ENCODE measurements at regions not wholly inside any gene's neighbourhood (a gene's known extent, or its start where the extent isn't known, plus 50 kb on each side); places are given as distances from the start of the nearest gene placed in this dataset.

- no peak overlapping the region for H3K4me3 ChIP-seq (replicated peaks; ENCODE audit: insufficient read depth, low read length)
- no peak overlapping the region for H3K27ac ChIP-seq (replicated peaks)
- no peak for TF ChIP-seq SPI1 (IDR thresholded peaks at IDR 0.05; ENCODE audit: borderline replicate concordance, low read depth)
- no peak for TF ChIP-seq REST (IDR thresholded peaks at IDR 0.05; ENCODE audit: insufficient replicate concordance, low read depth)
- no peak for TF ChIP-seq POLR2AphosphoS5 (IDR thresholded peaks at IDR 0.05; ENCODE audit: low read depth)
- TF ChIP-seq GABPA (IDR thresholded peaks at IDR 0.05; ENCODE audit: low read depth), result no peak
- TF ChIP-seq CTCF (IDR thresholded peaks at IDR 0.05; ENCODE audit: insufficient read depth, low read length), result no peak
- DNase-seq (ENCODE audit: low read depth in 1 of 2, low spot score in 1 of 2), result no peak
- H3K27me3 ChIP-seq (ENCODE audit: insufficient read depth, poor library complexity, severe bottlenecking), result peaks cover 21% of the 10 kb centered on the region
Observed at GRCh38 chr1:94323311-94324177, 86.2 kb upstream of the ARHGAP29 start.

GRCh38 chr1:94322696-94323095 lies 85.3 kb upstream of the ARHGAP29 start:
- H3K27me3 ChIP-seq (ENCODE audit: insufficient read depth, poor library complexity, severe bottlenecking), result peaks cover 15% of the 10 kb centered on the region
- H3K27ac ChIP-seq (replicated peaks), result no peak overlapping the region
- no peak overlapping the region for H3K4me3 ChIP-seq (replicated peaks; ENCODE audit: insufficient read depth, low read length)
- TF ChIP-seq GABPA (IDR thresholded peaks at IDR 0.05; ENCODE audit: low read depth) (no peak), REST (IDR thresholded peaks at IDR 0.05; ENCODE audit: insufficient replicate concordance, low read depth) (no peak), POLR2AphosphoS5 (IDR thresholded peaks at IDR 0.05; ENCODE audit: low read depth) (no peak), SPI1 (IDR thresholded peaks at IDR 0.05; ENCODE audit: borderline replicate concordance, low read depth) (no peak), CTCF (IDR thresholded peaks at IDR 0.05; ENCODE audit: insufficient read depth, low read length) (no peak)
- no peak for DNase-seq (ENCODE audit: low read depth in 1 of 2, low spot score in 1 of 2)

GRCh38 chr1:94321662-94322061 lies 84.3 kb upstream of the ARHGAP29 start:
- DNase-seq (ENCODE audit: low read depth in 1 of 2, low spot score in 1 of 2), result no peak
- Histone ChIP-seq H3K4me3 (replicated peaks; ENCODE audit: insufficient read depth, low read length) (no peak overlapping the region), H3K27me3 (ENCODE audit: insufficient read depth, poor library complexity, severe bottlenecking) (peaks cover 12% of the 10 kb centered on the region), H3K27ac (replicated peaks) (no peak overlapping the region)
- TF ChIP-seq POLR2AphosphoS5 (IDR thresholded peaks at IDR 0.05; ENCODE audit: low read depth) (no peak), CTCF (IDR thresholded peaks at IDR 0.05; ENCODE audit: insufficient read depth, low read length) (no peak), SPI1 (IDR thresholded peaks at IDR 0.05; ENCODE audit: borderline replicate concordance, low read depth) (no peak), GABPA (IDR thresholded peaks at IDR 0.05; ENCODE audit: low read depth) (no peak), REST (IDR thresholded peaks at IDR 0.05; ENCODE audit: insufficient replicate concordance, low read depth) (no peak)

Data from HL-60 (cell line).